SK-N-SH treated with all-trans-retinoic acid at 6 μM for 48 hours (cell line): ENCODE measurements at regions not wholly inside any gene's neighbourhood (a gene's known extent, or its start where the extent isn't known, plus 50 kb on each side); places are given as distances from the start of the nearest gene placed in this dataset.

Source experiments
- ATAC-seq: fragments of 200-7000 bp; cut with Tn5 transposase; 3 replicates; pipeline ENCODE4 v1.9.1; 2020; ENCODE audit warnings: mild to moderate bottlenecking, moderate library complexity
- ARNTL ChIP-seq: fragments of 450-650 bp; formaldehyde crosslinking; IDR thresholded peaks from 2 replicates; pipeline ENCODE4 v1.5.0; 2020; ENCODE audit warnings: low read depth, mild to moderate bottlenecking, moderate library complexity, borderline replicate concordance
- BACH2 ChIP-seq: fragments of 250-450 bp; sonication (Bioruptor Pico); IDR thresholded peaks from 2 replicates; pipeline ENCODE4 v1.9.0; 2021; ENCODE audit warnings: mild to moderate bottlenecking, borderline replicate concordance
- CREB5 ChIP-seq: fragments of 250-450 bp; sonication (Bioruptor Pico); IDR thresholded peaks from 2 replicates; pipeline ENCODE4 v1.5.1; 2020; ENCODE audit warnings: low read depth, mild to moderate bottlenecking, moderate library complexity
- CSDC2 ChIP-seq: fragments of 250-450 bp; sonication (Bioruptor Pico); IDR thresholded peaks from 2 replicates; pipeline ENCODE4 v1.5.0; 2020; ENCODE audit warnings: mild to moderate bottlenecking, moderate library complexity
- CSRNP3 ChIP-seq: fragments of 250-450 bp; sonication (Bioruptor Pico); IDR thresholded peaks from 2 replicates; pipeline ENCODE4 v1.5.1; 2021; ENCODE audit warnings: mild to moderate bottlenecking, moderate library complexity
- ESRRG ChIP-seq: fragments of 250-450 bp; sonication (Bioruptor Pico); IDR thresholded peaks from 2 replicates; pipeline ENCODE4 v1.6.1; 2021; ENCODE audit warnings: mild to moderate bottlenecking
- ISL1 ChIP-seq: fragments of 250-450 bp; sonication (Bioruptor Pico); IDR thresholded peaks from 2 replicates; pipeline ENCODE4 v2.1.2; 2022; ENCODE audit warnings: mild to moderate bottlenecking, moderate library complexity
- OSR1 ChIP-seq: fragments of 250-450 bp; sonication (Bioruptor Pico); IDR thresholded peaks from 2 replicates; pipeline ENCODE4 v1.8.0; 2022; ENCODE audit warnings: moderate library complexity, mild to moderate bottlenecking, inconsistent platforms
- PPARA ChIP-seq: fragments of 250-450 bp; sonication (Bioruptor Pico); IDR thresholded peaks from 2 replicates; pipeline ENCODE4 v1.5.0; 2020; ENCODE audit warnings: mild to moderate bottlenecking, borderline replicate concordance
- RARB ChIP-seq: fragments of 250-450 bp; sonication (Bioruptor Pico); IDR thresholded peaks from 2 replicates; pipeline ENCODE4 v1.8.0; 2021; ENCODE audit warnings: mild to moderate bottlenecking, moderate library complexity
- TCF4 ChIP-seq: fragments of 250-450 bp; sonication (Bioruptor Pico); IDR thresholded peaks from 2 replicates; pipeline ENCODE4 v1.8.0; 2021; ENCODE audit warnings: mild to moderate bottlenecking, moderate library complexity, borderline replicate concordance
- TOX ChIP-seq: fragments of 250-450 bp; sonication (Bioruptor Pico); IDR thresholded peaks from 2 replicates; pipeline ENCODE4 v1.8.0; 2021; ENCODE audit warnings: mild to moderate bottlenecking, moderate library complexity, borderline replicate concordance
- ZC3H10 ChIP-seq: fragments of 250-450 bp; sonication (Bioruptor Pico); IDR thresholded peaks from 2 replicates; pipeline ENCODE4 v1.5.1; 2021; ENCODE audit warnings: mild to moderate bottlenecking, moderate library complexity
- ZFP3 ChIP-seq: fragments of 250-450 bp; sonication (Bioruptor Pico); IDR thresholded peaks from 2 replicates; pipeline ENCODE4 v1.5.0; 2020; ENCODE audit warnings: mild to moderate bottlenecking, moderate library complexity
- ZFP30 ChIP-seq: fragments of 450-650 bp; formaldehyde crosslinking; IDR thresholded peaks from 2 replicates; pipeline ENCODE4 v1.5.0; 2022; ENCODE audit warnings: mild to moderate bottlenecking, moderate library complexity
- ZNF565 ChIP-seq: fragments of 450-650 bp; formaldehyde crosslinking; conservative IDR thresholded peaks from 2 replicates; pipeline ENCODE4 v1.5.0; 2020; ENCODE audit warnings: low read depth, mild to moderate bottlenecking, moderate library complexity
- TF ChIP-seq, protein P1 (sequence below): fragments of 250-450 bp; sonication (Bioruptor Pico); IDR thresholded peaks from 2 replicates; pipeline ENCODE4 v1.8.0; 2020; ENCODE audit warnings: mild to moderate bottlenecking, moderate library complexity, borderline replicate concordance
- TF ChIP-seq, protein P2 (sequence below): fragments of 250-450 bp; sonication (Bioruptor Pico); IDR thresholded peaks from 2 replicates; pipeline ENCODE4 v1.8.0; 2021; ENCODE audit warnings: low read depth, mild to moderate bottlenecking, moderate library complexity, borderline replicate concordance

GRCh38 chr1:112060261-112060660 lies 70.8 kb upstream of the KCND3 start:
- TF ChIP-seq TCF4 (CRISPR knock-in tag) (no peak), BACH2 (CRISPR knock-in tag) (no peak), CSDC2 (CRISPR knock-in tag) (no peak), PPARA (no peak), CREB5 (CRISPR knock-in tag) (no peak), ESRRG (CRISPR knock-in tag) (no peak), ZFP30 (CRISPR knock-in tag) (no peak), ISL1 (CRISPR knock-in tag) (no peak), CSRNP3 (CRISPR knock-in tag) (no peak), ARNTL (no peak)
- TF ChIP-seq, protein P1, sequence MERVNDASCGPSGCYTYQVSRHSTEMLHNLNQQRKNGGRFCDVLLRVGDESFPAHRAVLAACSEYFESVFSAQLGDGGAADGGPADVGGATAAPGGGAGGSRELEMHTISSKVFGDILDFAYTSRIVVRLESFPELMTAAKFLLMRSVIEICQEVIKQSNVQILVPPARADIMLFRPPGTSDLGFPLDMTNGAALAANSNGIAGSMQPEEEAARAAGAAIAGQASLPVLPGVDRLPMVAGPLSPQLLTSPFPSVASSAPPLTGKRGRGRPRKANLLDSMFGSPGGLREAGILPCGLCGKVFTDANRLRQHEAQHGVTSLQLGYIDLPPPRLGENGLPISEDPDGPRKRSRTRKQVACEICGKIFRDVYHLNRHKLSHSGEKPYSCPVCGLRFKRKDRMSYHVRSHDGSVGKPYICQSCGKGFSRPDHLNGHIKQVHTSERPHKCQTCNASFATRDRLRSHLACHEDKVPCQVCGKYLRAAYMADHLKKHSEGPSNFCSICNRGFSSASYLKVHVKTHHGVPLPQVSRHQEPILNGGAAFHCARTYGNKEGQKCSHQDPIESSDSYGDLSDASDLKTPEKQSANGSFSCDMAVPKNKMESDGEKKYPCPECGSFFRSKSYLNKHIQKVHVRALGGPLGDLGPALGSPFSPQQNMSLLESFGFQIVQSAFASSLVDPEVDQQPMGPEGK (CRISPR knock-in tag), result no peak
- TF ChIP-seq, protein P2, sequence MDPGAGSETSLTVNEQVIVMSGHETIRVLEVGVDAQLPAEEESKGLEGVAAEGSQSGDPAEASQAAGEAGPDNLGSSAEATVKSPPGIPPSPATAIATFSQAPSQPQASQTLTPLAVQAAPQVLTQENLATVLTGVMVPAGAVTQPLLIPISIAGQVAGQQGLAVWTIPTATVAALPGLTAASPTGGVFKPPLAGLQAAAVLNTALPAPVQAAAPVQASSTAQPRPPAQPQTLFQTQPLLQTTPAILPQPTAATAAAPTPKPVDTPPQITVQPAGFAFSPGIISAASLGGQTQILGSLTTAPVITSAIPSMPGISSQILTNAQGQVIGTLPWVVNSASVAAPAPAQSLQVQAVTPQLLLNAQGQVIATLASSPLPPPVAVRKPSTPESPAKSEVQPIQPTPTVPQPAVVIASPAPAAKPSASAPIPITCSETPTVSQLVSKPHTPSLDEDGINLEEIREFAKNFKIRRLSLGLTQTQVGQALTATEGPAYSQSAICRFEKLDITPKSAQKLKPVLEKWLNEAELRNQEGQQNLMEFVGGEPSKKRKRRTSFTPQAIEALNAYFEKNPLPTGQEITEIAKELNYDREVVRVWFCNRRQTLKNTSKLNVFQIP (CRISPR knock-in tag), result no peak
- ATAC-seq, result no peak

- no peak for ATAC-seq
- TF ChIP-seq TCF4 (CRISPR knock-in tag), result no peak
- no peak for TF ChIP-seq ZFP3 (CRISPR knock-in tag)
- TF ChIP-seq, protein P2 (CRISPR knock-in tag), result no peak
- no peak for TF ChIP-seq BACH2 (CRISPR knock-in tag)
These were observed 71.6 kb upstream of the KCND3 start for GRCh38 chr1:112061056-112061455.

- no peak for TF ChIP-seq ZC3H10
- no peak for TF ChIP-seq ESRRG (CRISPR knock-in tag)
- TF ChIP-seq CSDC2 (CRISPR knock-in tag), result no peak
- TF ChIP-seq CREB5 (CRISPR knock-in tag), result no peak
- TF ChIP-seq CSRNP3 (CRISPR knock-in tag), result no peak
- no peak for TF ChIP-seq TCF4 (CRISPR knock-in tag)
- no peak for TF ChIP-seq ZFP30 (CRISPR knock-in tag)
- TF ChIP-seq RARB (CRISPR knock-in tag), result no peak
- TF ChIP-seq BACH2 (CRISPR knock-in tag), result no peak
- TF ChIP-seq PPARA, result no peak
- TF ChIP-seq, protein P2 (CRISPR knock-in tag), result no peak
- no peak for TF ChIP-seq ARNTL
- TF ChIP-seq ISL1 (CRISPR knock-in tag), result no peak
- TF ChIP-seq TOX, result no peak
- TF ChIP-seq ZNF565 (CRISPR knock-in tag), result no peak
- no peak for TF ChIP-seq OSR1 (CRISPR knock-in tag)
- TF ChIP-seq, protein P1 (CRISPR knock-in tag), result no peak
- no peak for ATAC-seq
These were observed 72.4 kb upstream of the KCND3 start for GRCh38 chr1:112061901-112062320.
